Inferior parietal cortex (tissue), 1 donor: ENCODE measurements at regions not wholly inside any gene's neighbourhood (a gene's known extent, or its start where the extent isn't known, plus 50 kb on each side); places are given as distances from the start of the nearest gene placed in this dataset.
"Not testable (repeated sequence)": the region's sequence is repeated elsewhere in the genome, so short reads cannot be mapped to it uniquely, and the experiment has no call there.

Experiments
- DNase-seq: peaks from one replicate; pipeline ENCODE4 v3.0.0-alpha.2; 2016; ENCODE audit errors: extremely low spot score

DNA sequence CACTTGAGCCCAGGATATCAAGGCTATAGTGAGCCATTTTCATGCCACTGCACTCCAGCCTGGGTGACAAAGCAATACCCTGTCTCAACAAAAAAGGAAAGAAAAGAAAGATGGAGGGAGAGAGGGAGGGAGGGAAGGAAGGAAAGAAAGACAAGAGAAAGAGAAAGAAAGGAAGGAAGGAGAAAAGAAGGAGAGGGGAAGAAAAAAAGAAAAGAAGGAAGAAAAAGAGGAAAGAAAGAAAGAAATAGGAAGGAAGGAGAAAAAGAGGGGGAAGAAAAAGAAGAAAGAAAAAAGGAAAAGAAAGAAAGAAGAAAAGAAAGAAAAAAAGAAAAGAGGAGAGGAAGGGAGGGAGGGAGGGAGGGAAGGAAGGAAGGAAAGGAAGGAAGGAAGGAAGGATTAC is 321.5 kb upstream of the CNTNAP2 start:
- DNase-seq, result no peak

DNA sequence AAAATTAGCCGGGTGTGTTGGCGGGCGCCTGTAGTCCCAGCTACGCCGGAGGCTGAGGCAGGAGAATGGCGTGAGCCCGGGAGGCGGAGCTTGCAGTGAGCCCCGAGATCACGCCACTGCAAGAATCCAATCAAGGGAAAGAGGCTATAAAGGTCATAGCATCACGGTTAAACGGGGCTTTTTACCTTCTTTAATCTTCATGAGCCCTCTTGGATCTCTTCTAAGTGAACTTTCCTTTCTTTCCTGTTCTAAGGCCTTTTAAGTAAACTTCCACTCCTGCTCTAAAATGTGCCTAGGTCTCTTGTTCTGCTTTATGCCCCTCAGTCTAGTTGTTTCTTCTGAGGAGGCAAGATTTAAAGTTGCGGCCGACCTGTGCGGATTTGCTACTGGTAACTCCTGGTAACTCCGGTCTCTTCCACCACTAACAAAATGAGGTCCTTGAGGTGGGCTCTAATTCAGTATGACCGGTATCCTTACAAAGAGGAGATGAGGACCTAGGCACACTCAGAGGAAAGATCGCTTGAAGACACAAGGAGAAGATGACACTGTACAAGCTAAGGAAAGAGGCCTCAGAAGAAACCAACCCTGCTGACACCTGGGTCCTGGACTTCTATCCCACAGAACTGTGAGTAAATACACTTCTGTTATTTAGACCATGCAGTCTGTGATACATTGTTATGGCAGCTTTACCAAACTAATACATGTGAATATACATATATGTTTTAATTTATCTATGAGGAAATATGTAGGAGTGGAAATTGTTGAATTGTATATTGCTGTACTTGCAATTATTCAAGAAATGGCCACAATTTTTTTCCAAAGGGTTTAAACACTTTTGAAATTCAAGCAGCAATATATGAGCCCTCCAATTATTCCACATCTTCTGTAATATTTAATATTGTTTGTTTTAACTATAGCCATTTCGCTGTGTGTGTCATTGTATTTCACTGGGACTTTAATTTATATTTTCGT is 331.5 kb upstream of the CNTNAP2 start:
- no peak for DNase-seq

DNA sequence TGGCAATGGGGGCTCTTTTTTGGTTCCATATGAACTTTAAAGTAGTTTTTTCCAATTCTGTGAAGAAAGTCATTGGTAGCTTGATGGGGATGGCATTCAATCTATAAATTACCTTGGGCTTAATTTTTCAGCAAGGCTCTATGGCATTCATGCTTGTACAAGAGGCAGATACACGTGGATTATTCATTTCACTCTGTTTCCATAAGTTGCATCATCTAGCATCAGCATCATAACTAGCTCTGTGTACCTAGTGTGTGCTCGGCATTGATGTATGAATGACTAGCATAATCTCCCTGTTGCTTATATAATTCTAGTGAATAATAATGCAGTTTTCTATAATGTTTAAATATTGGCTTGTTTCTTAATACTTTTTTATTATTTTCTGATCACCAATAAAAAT is 335.2 kb upstream of the CNTNAP2 start:
- DNase-seq, result not testable (repeated sequence)

DNA sequence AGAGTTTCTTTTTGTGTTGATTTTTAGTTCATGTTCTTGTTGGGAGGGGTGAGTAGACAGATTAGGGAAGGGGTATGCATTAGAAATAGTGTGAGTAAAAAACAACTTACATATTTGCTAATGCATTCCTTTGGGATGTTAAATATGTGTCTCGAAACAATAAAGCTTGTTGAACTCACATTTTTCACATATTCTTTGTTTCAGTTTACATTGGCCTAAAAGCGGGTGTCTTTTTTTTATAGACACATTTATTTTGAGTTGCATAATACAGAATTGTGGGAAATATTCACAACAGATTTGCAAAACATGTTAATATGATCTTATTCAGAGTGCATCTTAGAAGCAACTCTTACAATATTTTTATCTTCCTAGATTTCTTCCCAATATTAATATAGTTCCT is 337.5 kb upstream of the CNTNAP2 start:
- DNase-seq, result no peak

DNA sequence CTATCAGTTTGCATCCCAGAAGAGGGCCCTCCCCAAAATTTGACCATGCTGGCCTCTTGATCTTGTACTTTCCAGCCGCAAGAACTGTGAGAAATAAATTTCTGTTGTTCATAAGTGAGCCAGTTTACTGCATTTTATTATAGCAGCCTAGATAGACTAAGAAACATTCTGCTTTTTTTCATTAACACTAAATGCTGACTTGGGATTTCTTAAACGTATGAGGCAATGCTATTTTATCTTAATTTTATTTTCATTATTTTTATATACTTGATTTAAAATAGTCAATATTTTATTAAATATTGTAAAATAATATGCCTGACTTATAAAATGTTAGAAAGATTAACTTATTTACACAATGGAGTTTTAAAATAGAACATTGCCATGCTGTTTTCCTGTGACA is 341.8 kb upstream of the CNTNAP2 start:
- no peak for DNase-seq

DNA sequence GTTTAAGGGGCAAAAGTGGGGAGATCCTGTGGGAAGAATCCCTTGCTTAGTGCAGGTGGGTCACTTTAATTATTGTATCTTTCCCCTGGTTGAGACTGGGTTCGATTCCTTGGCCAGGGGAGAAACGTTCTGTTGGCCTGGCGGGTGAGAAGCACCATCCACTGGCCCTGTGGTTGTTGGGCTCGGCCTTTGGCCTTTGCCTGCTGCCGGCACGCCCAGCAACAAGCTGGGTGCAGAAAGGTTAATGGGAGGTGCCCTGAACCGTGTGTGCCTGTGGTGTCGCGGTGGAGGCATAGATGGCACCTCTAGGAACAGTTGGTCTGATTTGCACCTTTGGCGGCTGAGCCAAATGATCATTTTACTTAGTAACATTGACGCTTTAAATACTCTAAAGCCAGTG is 363.6 kb upstream of the CNTNAP2 start:
- no peak for DNase-seq

DNA sequence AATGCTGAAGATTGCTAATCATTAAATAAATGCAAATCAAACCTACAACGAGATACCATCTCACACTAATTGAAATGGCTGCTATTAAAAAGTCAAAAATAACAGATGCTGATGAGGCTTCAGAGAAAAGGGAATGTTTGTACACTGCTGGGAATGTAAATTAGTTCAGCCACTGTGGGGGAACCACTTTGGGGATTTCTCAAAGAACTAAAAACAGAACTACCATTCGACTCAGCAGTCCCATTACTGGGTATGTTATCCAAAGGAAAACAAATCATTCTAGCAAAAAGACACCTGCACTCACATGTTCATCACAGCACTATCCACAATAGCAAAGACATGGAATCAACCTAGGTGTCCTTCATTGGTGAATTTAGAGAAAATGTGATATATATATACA is 379.0 kb upstream of the CNTNAP2 start:
- no peak for DNase-seq

DNA sequence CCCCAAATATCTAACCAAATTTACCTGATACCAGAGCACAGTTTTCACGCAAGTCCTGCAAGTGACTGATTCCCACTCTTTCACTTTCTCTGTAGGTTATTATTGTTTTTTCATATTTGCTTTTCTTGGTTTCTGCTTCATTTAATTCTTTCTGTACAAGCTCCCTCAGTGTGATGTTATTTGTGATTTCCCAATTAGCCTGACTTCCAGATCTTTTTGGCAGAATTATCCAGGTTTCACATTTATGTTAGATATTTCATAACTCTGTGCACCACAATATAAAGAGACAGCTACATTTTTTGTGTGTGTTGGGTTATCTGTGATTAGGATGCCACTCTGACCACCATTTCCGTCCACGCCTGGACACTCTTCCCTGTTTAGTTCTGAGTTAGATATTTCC is 381.5 kb upstream of the CNTNAP2 start:
- DNase-seq, result no peak

DNA sequence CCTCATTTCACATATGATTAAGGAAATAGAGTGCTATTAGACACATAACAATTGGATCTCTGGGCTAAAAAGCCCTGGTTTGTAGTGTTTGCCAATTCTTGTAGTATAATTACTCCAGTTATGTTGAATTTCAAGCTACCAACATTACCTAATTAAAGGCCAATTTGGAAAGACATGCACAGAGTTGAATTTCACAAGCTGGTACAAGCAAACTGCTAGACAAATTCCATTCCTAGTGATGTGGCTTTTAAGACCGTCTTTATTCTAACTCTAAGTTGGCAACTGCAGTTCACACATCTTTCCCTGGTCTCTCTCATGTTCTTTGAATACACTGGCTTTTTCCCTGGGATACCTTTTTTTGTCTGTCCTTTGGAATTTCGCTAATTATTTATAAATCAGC is 384.1 kb upstream of the CNTNAP2 start:
- DNase-seq, result no peak

DNA sequence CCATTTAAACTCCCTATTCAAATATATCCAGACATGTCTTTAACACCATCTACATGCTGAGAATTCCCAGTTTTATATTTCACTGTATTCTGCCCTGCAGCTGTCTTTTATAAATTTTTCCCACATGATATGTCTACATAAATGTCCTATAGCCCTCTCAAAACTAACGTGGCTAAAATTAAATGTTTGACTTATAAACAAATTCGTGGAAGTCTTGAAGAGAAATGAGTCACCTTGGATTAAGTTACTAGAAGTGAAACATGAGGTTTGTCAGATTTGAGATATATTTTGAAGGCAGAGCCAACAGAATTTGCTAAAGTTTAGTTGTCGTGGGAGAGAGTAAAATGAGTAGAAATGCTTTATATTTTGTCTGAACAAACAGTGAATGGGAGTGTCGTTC is 386.9 kb upstream of the CNTNAP2 start:
- DNase-seq, result no peak

DNA sequence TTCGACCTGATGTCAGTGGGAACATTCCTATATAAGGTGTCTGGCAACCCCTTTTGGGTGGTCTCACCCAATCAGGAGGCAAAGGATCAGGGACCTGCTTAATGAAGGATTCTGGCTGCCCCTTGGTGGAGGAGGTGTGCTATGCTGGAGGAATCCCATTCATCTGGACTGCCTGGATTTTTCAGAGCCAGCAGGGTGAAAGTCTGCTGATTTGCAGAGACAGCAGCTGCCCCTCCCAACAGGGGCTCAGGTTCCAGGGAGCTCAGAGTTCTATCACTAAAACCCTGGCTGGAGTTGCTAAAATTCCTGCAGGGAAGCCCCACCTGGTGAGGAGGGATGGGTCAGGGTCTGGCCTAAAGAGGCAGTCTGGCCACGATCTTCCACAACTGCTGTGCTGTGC is 398.5 kb upstream of the CNTNAP2 start:
- DNase-seq, result no peak

DNA sequence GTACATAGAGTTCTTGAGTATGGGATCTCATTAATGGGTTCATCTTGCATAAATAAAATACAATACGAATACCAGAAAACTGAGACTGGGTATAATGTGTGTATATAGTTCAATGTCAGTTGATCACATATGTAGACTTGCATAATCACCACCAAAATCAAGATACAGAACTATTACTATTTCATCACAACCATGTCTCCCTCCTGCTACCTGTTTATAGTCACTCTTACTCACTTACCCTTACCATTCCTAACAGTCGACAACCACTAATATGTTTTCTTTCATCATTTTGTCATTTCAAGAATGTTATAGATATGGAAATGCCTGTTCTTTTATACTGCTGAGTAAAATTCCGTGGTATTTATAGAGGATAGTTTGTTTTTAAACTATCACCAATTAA is 416.1 kb upstream of the CNTNAP2 start:
- DNase-seq, result no peak

DNA sequence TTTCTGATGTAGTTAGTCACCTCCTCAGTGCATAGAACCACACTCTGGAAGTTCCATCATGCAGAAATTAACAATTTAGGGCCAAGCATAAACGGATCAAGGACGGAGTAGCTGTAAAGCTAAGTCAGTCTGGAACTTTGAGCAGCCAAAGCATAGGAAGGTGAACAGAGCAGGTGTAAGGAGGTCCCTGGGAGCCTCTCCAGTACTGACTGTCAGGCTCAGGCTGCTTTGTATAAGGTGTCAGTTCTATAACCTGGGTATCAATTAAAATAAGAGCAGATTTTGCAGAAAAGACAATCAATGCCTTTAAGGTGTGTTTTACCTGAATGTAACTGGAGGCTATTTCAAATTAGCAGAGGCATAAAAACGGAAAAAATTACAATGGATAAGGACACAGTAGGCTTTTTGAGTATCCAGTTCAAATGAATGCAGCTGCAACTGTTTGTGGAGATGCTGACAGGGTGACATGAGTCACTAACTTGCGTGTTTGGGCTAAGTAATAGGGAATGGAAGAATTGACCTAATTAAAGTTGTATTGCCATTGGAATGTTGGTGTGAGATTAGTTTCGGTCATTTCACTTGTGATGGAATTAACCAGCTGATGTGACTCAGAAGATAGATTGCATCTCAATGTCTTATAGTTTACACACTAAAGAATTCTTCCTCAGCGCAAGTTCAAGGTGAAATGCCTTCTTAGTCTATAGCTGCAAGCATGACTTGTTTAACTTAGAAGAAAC is 417.9 kb upstream of the CNTNAP2 start:
- DNase-seq, result no peak

DNA sequence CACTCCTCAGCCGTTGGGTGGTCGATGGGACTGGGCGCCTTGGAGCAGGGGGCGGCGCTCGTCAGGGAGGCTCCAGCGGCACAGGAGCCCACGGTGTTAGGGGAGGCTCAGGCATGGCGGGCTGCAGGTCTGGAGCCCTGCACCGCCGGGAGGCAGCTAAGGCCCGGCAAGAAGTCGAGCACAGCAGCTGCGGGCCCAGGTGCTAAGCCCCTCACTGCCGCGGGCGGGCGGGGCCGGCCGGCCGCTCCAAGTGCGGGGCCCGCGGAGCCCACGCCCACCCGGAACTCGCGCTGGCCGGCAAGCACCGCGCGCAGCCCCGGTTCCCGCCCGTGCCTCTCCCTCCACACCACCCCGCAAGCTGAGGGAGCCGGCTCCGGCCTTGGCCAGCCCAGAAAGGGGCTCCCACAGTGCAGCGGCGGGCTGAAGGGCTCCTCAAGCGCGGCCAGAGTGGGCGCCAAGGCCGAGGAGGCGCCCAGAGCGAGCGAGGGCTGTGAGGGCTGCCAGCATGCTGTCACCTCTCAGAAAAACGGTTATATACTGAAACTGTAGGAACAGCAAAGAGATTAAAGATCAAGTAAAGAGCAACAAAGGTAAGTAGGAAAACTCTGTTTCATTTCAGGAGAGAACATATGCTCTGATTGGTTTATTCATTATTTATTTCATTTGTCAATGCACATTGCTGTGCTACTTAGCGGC is 419.0 kb upstream of the CNTNAP2 start:
- not testable (repeated sequence) for DNase-seq

DNA sequence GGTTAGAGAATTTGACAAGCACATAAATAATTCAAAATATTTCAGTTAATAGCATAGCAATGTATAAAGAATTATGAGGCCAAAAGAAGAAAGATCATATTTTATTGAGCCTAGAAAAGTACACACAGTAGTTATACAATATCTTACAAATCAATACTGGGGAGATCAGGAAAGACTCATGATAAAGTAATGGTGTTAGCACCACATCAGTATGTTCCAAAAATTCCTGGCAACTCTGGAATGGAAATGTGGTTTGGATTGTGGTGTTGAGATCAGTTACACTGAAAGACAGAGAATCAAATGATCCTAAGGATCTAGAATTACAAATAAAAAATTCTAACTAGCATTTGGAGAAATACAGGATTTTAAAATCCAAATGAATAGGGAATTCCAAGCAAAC is 420.5 kb upstream of the CNTNAP2 start:
- DNase-seq, result no peak

DNA sequence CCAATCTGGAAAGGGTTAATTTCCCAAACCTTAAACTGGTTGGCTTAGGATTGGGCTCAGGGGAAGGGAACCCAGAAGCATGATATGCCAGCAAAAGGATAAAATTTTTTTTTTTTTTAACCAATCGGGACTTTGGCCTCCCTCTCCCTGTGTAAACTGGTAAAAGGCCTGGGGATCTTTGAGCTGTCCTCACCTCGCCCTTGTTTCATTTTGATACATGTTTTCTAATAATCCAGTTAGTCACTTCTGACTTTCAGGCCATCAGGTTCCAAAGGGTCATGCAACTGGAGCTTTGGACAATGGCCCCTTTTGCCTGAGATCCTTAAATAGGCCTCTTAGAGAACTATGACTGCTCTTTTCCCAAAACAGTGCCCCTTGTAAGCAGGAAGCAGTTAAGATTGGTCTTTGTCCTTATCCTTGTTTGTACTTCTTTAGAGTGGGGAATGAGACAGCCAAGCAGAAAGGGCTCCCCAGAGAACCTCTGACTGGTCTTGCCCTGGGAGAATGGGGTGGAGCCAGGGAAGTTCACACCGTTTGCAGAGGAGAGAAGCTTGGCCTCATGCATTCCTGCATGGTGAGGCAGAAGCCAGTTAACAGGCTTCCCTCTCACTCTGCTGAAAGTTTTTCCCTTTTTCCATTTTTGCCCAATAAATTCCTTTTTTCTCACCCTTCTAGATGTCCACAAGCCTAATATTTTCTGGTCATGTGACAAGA is 424.2 kb upstream of the CNTNAP2 start:
- DNase-seq, result no peak

DNA sequence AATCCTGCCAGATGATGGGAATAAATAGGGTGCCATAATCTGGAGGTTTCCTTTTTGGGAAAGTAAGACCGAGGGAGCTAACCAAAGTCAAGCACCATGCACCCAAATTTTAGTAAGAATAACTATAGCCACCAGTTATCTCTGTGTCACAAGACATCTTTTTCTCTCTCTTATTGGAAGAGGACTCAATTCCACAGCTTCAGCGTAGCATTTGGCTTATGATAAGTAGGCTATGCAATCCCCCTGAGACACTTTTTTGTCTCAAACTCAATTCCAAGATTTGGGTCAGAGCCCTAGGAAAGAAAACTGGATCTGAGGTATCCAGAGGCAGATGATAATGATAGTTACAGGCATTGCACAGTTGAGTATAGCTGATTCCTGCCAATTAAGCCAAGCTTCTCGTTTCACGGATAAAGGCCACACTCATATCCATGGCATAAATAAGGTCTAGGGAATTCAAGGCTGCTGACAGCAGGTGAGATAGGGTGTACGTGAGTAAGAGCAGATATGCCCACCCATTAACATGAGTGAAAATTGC is 425.2 kb upstream of the CNTNAP2 start:
- DNase-seq, result no peak

DNA sequence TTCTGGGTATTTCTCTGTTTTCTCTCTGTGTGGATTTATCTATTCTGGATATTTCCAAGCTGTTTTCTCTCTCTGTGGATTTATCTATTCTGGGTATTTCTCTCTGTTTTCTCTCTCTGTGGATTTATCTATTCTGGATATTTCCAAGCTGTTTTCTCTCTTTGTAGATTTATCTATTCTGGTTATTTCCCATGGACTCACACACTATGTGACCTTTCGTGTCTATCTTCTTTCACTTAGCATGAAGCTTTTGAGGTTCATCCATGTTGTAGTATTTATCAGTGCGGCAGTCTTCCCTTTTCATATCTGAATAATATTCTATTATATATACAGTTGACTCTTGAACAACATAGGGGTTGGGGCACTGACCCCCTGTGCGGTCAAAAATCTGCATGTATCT is 435.0 kb upstream of the CNTNAP2 start:
- DNase-seq, result no peak

DNA sequence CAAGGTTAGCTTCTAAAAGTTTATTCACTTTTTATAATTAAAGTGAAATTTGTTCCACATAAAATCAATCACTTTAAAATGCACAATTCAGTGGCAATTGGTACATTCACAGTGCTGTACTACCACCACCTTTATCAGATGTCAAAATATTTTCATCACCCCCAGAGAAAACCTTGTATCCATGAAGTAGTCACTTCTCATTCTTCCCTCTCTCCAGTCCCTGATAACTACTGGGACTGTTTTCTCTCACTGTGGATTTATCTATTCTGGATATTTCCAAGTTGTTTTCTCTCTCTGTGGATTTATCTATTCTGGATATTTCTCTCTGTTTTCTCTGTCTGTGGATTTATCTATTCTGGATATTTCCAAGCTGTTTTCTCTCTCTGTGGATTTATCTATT is 435.4 kb upstream of the CNTNAP2 start:
- DNase-seq, result no peak

DNA sequence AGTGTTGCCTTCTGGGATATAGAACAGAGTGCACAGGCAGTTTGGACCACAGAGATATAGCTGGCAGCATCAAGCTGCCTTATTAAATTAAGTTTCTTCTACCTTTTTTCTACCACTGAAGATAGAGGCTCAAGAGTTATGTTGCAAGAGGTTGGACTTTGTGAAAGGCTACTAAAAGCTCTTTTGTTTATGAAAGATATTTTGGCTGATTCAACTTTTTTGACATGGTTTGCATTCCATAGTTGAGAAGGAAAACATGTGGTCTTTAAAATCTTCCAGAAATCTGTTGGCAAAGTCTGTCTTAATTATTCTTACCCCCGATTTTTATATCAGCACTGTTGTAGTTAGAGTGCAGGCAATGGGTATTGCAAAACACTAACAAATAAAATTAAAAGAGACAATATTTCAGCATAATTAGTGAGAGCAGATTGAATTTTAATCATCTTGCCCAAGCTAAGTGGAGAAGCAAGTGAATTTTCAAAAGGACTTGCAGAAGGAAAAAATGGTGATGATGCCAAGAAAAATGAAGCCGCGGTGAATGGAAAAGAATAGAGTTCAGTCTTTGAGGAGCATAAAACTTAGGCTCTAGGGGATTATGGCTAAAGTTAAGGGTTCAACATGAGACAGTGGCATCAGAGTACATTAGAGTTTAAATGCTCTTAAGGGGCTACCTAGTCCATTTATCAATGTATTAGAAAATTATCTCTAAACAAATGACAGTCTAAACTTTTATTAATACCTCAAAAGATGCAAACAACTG is 450.9 kb upstream of the CNTNAP2 start:
- DNase-seq, result no peak

DNA sequence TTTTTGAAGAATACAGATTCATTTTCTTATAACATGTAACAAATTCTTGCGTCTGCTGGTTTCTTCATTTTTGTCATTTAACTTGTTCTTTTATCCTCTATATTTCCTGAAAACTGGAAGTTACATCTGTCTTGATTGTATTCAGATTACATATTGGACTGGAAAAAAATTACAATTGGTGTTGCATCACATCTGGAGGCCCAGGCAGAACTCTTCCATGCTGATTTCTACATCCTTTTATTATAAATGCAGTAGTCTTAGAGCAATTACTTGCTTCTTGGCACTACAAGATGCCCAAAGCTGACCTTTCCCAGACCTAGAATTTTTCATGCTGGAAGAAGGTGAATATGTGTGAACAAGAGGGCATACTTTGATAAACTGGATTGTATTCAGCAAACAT is 460.9 kb upstream of the CNTNAP2 start:
- DNase-seq, result no peak
